ENCODE measurements at regions not wholly inside any gene's neighbourhood (a gene's known extent, or its start where the extent isn't known, plus 50 kb on each side); places are given as distances from the start of the nearest gene placed in this dataset.

- DNase-seq, result no peak
Measured at GRCh38 chr9:7229571-7229970, 471.8 kb downstream of the KDM4C start.

- no peak for DNase-seq
Measured at GRCh38 chr9:7228726-7229125, 471.0 kb downstream of the KDM4C start.

- no peak for DNase-seq
Measured at GRCh38 chr9:7227951-7228350, 470.2 kb downstream of the KDM4C start.

- no peak for DNase-seq
Measured at GRCh38 chr9:7226007-7226640, 468.4 kb downstream of the KDM4C start.

Measured in NCI-H1436 treated with DMSO at 0.1 percent for 48 hours (cell line).